ENCODE measurements at regions not wholly inside any gene's neighbourhood (a gene's known extent, or its start where the extent isn't known, plus 50 kb on each side); places are given as distances from the start of the nearest gene placed in this dataset.

DNA sequence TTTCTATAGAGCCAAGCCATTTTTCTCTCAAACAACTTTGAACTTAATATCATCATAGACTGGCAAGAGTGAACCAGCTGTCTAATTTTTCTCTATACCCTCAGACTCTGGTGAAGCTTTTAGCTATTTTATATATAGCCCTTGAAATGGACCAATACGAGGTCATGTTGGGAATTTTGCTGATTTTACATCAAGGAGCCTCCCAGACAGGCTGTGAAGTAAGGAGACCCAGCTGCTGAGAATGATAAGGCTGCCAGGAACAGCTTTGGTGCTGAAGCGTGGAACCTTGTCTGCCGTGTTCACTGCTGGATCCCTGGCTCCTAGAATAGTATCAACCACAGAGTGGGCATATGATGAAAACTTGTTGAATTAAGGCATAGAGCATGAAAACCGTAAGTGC is 326.2 kb upstream of the NAV3 start:
- DNase-seq: no peak
- TF ChIP-seq, protein P1, sequence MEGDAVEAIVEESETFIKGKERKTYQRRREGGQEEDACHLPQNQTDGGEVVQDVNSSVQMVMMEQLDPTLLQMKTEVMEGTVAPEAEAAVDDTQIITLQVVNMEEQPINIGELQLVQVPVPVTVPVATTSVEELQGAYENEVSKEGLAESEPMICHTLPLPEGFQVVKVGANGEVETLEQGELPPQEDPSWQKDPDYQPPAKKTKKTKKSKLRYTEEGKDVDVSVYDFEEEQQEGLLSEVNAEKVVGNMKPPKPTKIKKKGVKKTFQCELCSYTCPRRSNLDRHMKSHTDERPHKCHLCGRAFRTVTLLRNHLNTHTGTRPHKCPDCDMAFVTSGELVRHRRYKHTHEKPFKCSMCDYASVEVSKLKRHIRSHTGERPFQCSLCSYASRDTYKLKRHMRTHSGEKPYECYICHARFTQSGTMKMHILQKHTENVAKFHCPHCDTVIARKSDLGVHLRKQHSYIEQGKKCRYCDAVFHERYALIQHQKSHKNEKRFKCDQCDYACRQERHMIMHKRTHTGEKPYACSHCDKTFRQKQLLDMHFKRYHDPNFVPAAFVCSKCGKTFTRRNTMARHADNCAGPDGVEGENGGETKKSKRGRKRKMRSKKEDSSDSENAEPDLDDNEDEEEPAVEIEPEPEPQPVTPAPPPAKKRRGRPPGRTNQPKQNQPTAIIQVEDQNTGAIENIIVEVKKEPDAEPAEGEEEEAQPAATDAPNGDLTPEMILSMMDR (IDR thresholded peaks at IDR 0.05): no peak
- TF ChIP-seq POLR2A (IDR thresholded peaks at IDR 0.05): no peak
- WGBS, 4 donors: 61 to 72% (median 67%) methylated on average over 4 of the region's 4 CpGs
- intact Hi-C loops (cut with DNase I): no loop called here
- no peaks in the 10 kb centered on the region for H3K27me3 ChIP-seq
- H3K36me3 ChIP-seq (replicated peaks in 1 of 2): no peaks in the 10 kb centered on the region
- H3K27ac ChIP-seq: no peak overlapping the region
- no peak overlapping the region for H3K4me3 ChIP-seq
- H3K4me1 ChIP-seq (replicated peaks in 1 of 2): no peaks in the 10 kb centered on the region
- no peaks in the 10 kb centered on the region for H3K9me3 ChIP-seq (replicated peaks in 1 of 3)

DNA sequence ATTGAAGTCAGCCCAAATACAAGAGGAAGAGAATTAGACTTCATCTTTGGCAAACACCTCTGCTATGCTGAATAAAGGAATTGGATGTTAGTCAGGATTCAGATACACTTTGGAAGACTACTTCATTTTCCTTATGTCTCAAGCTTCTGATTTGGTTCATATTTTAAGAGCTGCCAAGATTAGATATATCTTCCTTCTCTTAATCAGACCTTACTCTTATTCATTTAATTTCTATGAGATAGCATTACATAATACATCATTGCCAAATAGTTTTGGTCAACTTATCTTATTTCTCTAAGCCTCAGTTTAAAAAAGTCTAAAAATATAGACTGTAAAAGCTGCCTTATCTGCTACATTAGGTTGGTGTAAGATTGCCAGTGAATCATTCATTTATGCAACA is 330.6 kb upstream of the NAV3 start:
- Histone ChIP-seq H3K9me3 (replicated peaks in 1 of 3) (no peaks in the 10 kb centered on the region), H3K4me3 (no peak overlapping the region), H3K36me3 (replicated peaks in 1 of 2) (no peaks in the 10 kb centered on the region), H3K27me3 (no peaks in the 10 kb centered on the region), H3K4me1 (replicated peaks in 1 of 2) (no peaks in the 10 kb centered on the region), H3K27ac (no peak overlapping the region)
- no peak for DNase-seq
- intact Hi-C loops (cut with DNase I): no loop called here
- TF ChIP-seq, protein P1 (IDR thresholded peaks at IDR 0.05): no peak
- TF ChIP-seq POLR2A (IDR thresholded peaks at IDR 0.05): no peak

DNA sequence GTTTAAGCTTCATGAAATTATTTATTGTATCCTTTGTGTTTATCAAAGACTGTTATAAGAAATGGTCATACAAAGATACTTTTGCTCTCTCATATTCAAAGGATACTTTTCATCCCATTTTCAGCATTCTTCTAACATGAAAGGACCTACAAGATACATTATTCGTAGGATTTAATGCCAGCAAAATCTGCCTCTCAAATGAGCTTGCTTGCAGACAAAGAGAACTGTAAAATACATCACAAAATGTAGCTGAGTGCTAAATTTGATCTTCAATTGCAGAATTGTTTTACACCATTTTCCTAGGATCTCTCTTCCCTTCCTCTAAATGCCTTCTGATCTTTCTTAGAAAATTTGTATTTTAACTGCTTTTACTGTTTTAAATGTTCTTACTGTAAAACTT is 333.0 kb upstream of the NAV3 start:
- intact Hi-C loops (cut with DNase I): no loop called here
- DNase-seq: no peak
- Histone ChIP-seq H3K27ac (no peak overlapping the region), H3K27me3 (no peaks in the 10 kb centered on the region), H3K9me3 (replicated peaks in 1 of 3) (no peaks in the 10 kb centered on the region), H3K4me3 (no peak overlapping the region), H3K4me1 (replicated peaks in 1 of 2) (no peaks in the 10 kb centered on the region), H3K36me3 (replicated peaks in 1 of 2) (no peaks in the 10 kb centered on the region)
- WGBS, 4 donors: 45 to 81% (median 61%) methylated on average over 1 of the region's 1 CpG
- TF ChIP-seq, protein P1 (IDR thresholded peaks at IDR 0.05): no peak

DNA sequence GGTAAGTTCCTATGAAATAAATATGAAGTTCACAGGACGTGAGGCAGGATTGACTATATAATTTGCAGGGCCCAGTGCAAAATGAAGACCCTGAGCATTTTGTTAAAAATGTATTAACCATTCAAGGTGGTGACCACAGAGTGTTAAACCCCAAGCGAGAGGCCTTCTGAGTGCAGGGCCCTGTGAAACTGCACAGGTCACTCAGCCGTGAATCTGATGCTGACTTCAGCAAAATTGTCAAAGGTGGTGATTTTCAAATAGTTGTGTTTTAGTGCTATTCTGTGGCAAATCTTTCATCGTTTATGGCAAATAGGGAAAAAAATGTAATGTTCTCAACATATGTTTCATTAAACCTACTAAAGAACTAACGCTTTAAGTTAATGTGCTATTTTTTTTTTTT is 334.0 kb upstream of the NAV3 start:
- no peaks in the 10 kb centered on the region for H3K27me3 ChIP-seq
- no peaks in the 10 kb centered on the region for H3K9me3 ChIP-seq (replicated peaks in 1 of 3)
- DNase-seq: no peak
- no peak overlapping the region for H3K27ac ChIP-seq
- WGBS, 4 donors: 73 to 82% (median 80%) methylated on average over 5 of the region's 5 CpGs
- intact Hi-C loops (cut with DNase I): no loop called here
- no peak overlapping the region for H3K4me3 ChIP-seq
- no peaks in the 10 kb centered on the region for H3K36me3 ChIP-seq (replicated peaks in 1 of 2)
- no peaks in the 10 kb centered on the region for H3K4me1 ChIP-seq (replicated peaks in 1 of 2)
- no peak for TF ChIP-seq POLR2A (IDR thresholded peaks at IDR 0.05)
- TF ChIP-seq, protein P1 (IDR thresholded peaks at IDR 0.05): no peak

All from adrenal gland (tissue), 9 donors.